ENCODE measurements at regions not wholly inside any gene's neighbourhood (a gene's known extent, or its start where the extent isn't known, plus 50 kb on each side); places are given as distances from the start of the nearest gene placed in this dataset.

DNA sequence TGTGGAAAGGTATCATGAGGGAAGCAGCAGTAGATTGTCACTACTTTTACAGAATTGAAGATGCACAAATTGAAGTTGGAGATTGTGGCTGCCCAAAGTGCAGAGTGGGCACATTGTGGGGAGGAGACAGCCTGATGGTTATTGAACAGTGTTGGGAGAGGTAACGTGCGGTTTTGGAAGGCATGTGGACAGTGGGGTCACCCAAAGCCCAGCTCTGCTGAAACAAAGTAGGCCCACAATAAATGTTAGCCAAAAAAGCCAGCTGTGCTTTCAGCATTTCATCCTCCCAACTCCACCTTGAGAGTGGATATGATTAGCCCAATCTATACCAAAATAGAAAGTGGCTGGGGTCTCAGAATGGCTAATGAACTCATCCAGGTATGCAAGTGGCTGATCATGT is 96.7 kb downstream of the TMX1 start:
- DNase-seq (ENCODE audit: low read depth, low spot score) (no peak), ATAC-seq (no peak)
- BruUV-seq (replicated peaks) = no TSS peak
- TF ChIP-seq SP1 (IDR thresholded peaks at IDR 0.05; ENCODE audit: low read depth) (no peak), RAD21 (IDR thresholded peaks at IDR 0.05; ENCODE audit: low read depth) (no peak), JUND (IDR thresholded peaks at IDR 0.05) (no peak), SRF (IDR thresholded peaks at IDR 0.05; ENCODE audit: low read depth) (no peak), EZH2phosphoT487 (IDR thresholded peaks at IDR 0.05; ENCODE audit: borderline replicate concordance) (no peak), CBX3 (IDR thresholded peaks at IDR 0.05; ENCODE audit: low read depth) (no peak), ZFX (IDR thresholded peaks at IDR 0.05) (no peak), SIN3A (IDR thresholded peaks at IDR 0.05; ENCODE audit: low read depth) (no peak)
- TF ChIP-seq, protein P1, sequence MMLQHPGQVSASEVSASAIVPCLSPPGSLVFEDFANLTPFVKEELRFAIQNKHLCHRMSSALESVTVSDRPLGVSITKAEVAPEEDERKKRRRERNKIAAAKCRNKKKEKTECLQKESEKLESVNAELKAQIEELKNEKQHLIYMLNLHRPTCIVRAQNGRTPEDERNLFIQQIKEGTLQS (IDR thresholded peaks at IDR 0.05) = no peak
- Histone ChIP-seq H3K4me1 (ENCODE audit: control insufficient read depth in 1 of 2, insufficient read depth in 2 of 2, low read length in 2 of 2) (no peaks in the 10 kb centered on the region; a peak in 1 of 4 replicates), H3K9me2 (ENCODE audit: insufficient read depth) (no peaks in the 10 kb centered on the region), H3K4me3 (replicated peaks in 1 of 2; ENCODE audit: low read depth in 1 of 2, low read length in 2 of 2) (no peak overlapping the region), H2AFZ (ENCODE audit: low read depth, low read length, poor library complexity, severe bottlenecking) (no peak overlapping the region), H4K20me1 (ENCODE audit: insufficient read depth) (no peaks in the 10 kb centered on the region), H3K4me2 (ENCODE audit: low read length) (no peak overlapping the region), H3K9me3 (ENCODE audit: control insufficient read depth in 1 of 2, insufficient read depth in 1 of 2, low read depth in 1 of 2, low read length in 2 of 2) (no peaks in the 10 kb centered on the region), H3K36me3 (ENCODE audit: control insufficient read depth in 1 of 2, insufficient read depth in 2 of 2, low read length in 2 of 2) (no peaks in the 10 kb centered on the region; a peak in 1 of 4 replicates), H3K27me3 (ENCODE audit: insufficient read depth, low read length) (no peaks in the 10 kb centered on the region), H3K9ac (ENCODE audit: low read length) (no peak overlapping the region), H3K79me2 (ENCODE audit: insufficient read depth, low read length) (no peaks in the 10 kb centered on the region), H3K27ac (ENCODE audit: low read depth, low read length) (no peak overlapping the region)
- POLR2A ChIA-PET = interaction anchor here (0.6 kb wide), 1 partner anchor 14 kb away, joined by 5 read pairs; no protein-coding TSS in a partner anchor
- CTCF ChIA-PET = no interaction called here
- intact Hi-C loops (cut with micrococcal nuclease) = no loop called here
- RAD21 ChIA-PET (ENCODE audit: low non-redundant PET in 1 of 2, low total read pairs in 2 of 2, uncharacterized antibody in 2 of 2, unreplicated experiment in 2 of 2) = interaction anchor here in 1 of 2 experiments (0.6 kb wide), 1 partner anchor 314 kb away, joined by 4 read pairs; no protein-coding TSS in a partner anchor

DNA sequence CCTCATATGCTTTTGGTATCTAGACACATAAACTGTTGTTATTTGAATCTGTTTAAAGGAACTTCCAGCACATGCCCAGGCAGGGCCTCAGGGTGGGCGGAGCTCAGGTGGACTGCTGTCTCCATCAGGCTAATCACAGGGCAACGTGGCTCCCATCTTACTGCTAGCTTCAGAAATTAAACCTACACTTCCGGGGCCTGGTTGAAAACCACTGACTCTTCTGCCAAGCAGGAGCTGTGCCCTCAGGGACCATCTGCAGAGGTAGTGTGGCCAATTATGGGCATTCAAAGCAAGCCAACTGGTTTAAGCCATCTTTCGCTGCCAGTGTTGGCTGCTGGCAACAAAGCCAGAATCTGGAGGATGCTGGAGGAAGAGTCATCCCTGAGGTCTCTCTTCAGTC is 97.5 kb downstream of the TMX1 start:
- RAD21 ChIA-PET (ENCODE audit: low non-redundant PET in 1 of 2, low total read pairs in 2 of 2, uncharacterized antibody in 2 of 2, unreplicated experiment in 2 of 2) = interaction anchor here in 1 of 2 experiments (0.6 kb wide), 1 partner anchor 313 kb away, joined by 4 read pairs; no protein-coding TSS in a partner anchor
- H3K36me3 ChIP-seq (ENCODE audit: control insufficient read depth in 1 of 2, insufficient read depth in 2 of 2, low read length in 2 of 2) = no peaks in the 10 kb centered on the region; a peak in 1 of 4 replicates
- H3K9me2 ChIP-seq (ENCODE audit: insufficient read depth) = no peaks in the 10 kb centered on the region
- POLR2A ChIA-PET = no interaction called here
- intact Hi-C loops (cut with micrococcal nuclease) = no loop called here
- H3K9ac ChIP-seq (ENCODE audit: low read length) = no peak overlapping the region
- H4K20me1 ChIP-seq (ENCODE audit: insufficient read depth) = no peaks in the 10 kb centered on the region
- H3K27ac ChIP-seq (ENCODE audit: low read depth, low read length) = no peak overlapping the region
- CTCF ChIA-PET = no interaction called here
- DNase-seq (ENCODE audit: low read depth, low spot score) (no peak), ATAC-seq (no peak)
- peaks cover 0 to 7% of the 10 kb centered on the region in 2 experiments; a peak in 1 of 4 replicates for H3K4me1 ChIP-seq (ENCODE audit: control insufficient read depth in 1 of 2, insufficient read depth in 2 of 2, low read length in 2 of 2)
- no peak overlapping the region for H3K4me3 ChIP-seq (replicated peaks in 1 of 2; ENCODE audit: low read depth in 1 of 2, low read length in 2 of 2)
- no peak overlapping the region for H2AFZ ChIP-seq (ENCODE audit: low read depth, low read length, poor library complexity, severe bottlenecking)
- no peaks in the 10 kb centered on the region for H3K9me3 ChIP-seq (ENCODE audit: control insufficient read depth in 1 of 2, insufficient read depth in 1 of 2, low read depth in 1 of 2, low read length in 2 of 2)
- H3K79me2 ChIP-seq (ENCODE audit: insufficient read depth, low read length) = no peaks in the 10 kb centered on the region
- no peak overlapping the region for H3K4me2 ChIP-seq (ENCODE audit: low read length)
- no peak for TF ChIP-seq EGR1 (IDR thresholded peaks at IDR 0.05; ENCODE audit: low read depth)
- H3K27me3 ChIP-seq (ENCODE audit: insufficient read depth, low read length) = no peaks in the 10 kb centered on the region
- no TSS peak for BruUV-seq (replicated peaks)
